Panc1 (cell line): ENCODE measurements at regions not wholly inside any gene's neighbourhood (a gene's known extent, or its start where the extent isn't known, plus 50 kb on each side); places are given as distances from the start of the nearest gene placed in this dataset.

Source experiments
- ATAC-seq: fragments of 200-7000 bp; cut with Tn5 transposase; 2 replicates; pipeline ENCODE4 v1.9.1; 2020; ENCODE audit warnings: mild to moderate bottlenecking, moderate library complexity
- BruUV-seq: library from RNA; stranded (reverse); fragments of 400-500 nt; replicated peaks from 2 replicates; lab custom pipeline; 2021; lab: Mats Ljungman, UMichigan
- CTCF ChIA-PET: fragments of 300-600 bp; sonication (Branson Sonifier 250); formaldehyde crosslinking; loops from one replicate; lab custom pipeline; 2022; ENCODE audit warnings: antibody characterized with exemption; lab: Charles Lee
- POLR2A ChIA-PET: fragments of 300-600 bp; sonication (Branson Sonifier 250); formaldehyde crosslinking; loops from one replicate; lab custom pipeline; 2022; ENCODE audit warnings: antibody characterized with exemption; lab: Charles Lee
- DNase-seq: peaks from one replicate; pipeline ENCODE4 v3.0.0-alpha.2; 2010; ENCODE audit warnings: low read depth, low spot score
- H3K27ac ChIP-seq: 2 replicates; pipeline ENCODE4 v1.5.1; 2011; ENCODE audit warnings: mild to moderate bottlenecking, low read length, inconsistent platforms
- H3K27me3 ChIP-seq: fragments of 200-500 bp; sonication (Bioruptor generic); 2 replicates; pipeline ENCODE4 v1.6.0; 2014; ENCODE audit warnings: low read length, inconsistent platforms; ENCODE audit not compliant: control insufficient read depth, insufficient read depth
- H3K36me3 ChIP-seq: fragments of 200-500 bp; sonication (Bioruptor generic); 2 replicates; pipeline ENCODE4 v1.5.1; 2014; ENCODE audit warnings: inconsistent platforms, mild to moderate bottlenecking, low read length, moderate library complexity; ENCODE audit not compliant: control insufficient read depth, insufficient read depth
- H3K4me1 ChIP-seq: 2 replicates; pipeline ENCODE4 v1.5.1; 2011; ENCODE audit warnings: inconsistent platforms, mild to moderate bottlenecking, low read length, moderate library complexity; ENCODE audit not compliant: control insufficient read depth, insufficient read depth
- H3K4me3 ChIP-seq, 2 experiments: 2 replicates each; pipeline ENCODE4 v1.5.1; 2011 to 2012; ENCODE audit warnings: low read depth in 2 of 2, low read length in 2 of 2, mild to moderate bottlenecking in 2 of 2, inconsistent platforms in 1 of 2, moderate library complexity in 1 of 2
- H3K9me3 ChIP-seq: fragments of 200-500 bp; sonication (Bioruptor generic); 2 replicates; pipeline ENCODE4 v1.5.1; 2014; ENCODE audit warnings: low read depth, mild to moderate bottlenecking, inconsistent platforms, low read length, moderate library complexity; ENCODE audit not compliant: control insufficient read depth, insufficient read depth
- POLR2AphosphoS5 ChIP-seq: IDR thresholded peaks from 2 replicates; pipeline ENCODE4 v1.6.1; 2012; ENCODE audit warnings: mild to moderate bottlenecking, low read depth, low read length, moderate library complexity
- SIN3A ChIP-seq: IDR thresholded peaks from 2 replicates; pipeline ENCODE4 v1.6.1; 2012; ENCODE audit warnings: low read depth, mild to moderate bottlenecking, low read length, moderate library complexity, borderline replicate concordance; ENCODE audit not compliant: insufficient read depth
- TCF7L2 ChIP-seq: IDR thresholded peaks from 2 replicates; pipeline ENCODE4 v1.6.1; 2011; ENCODE audit warnings: mild to moderate bottlenecking, low read depth, low read length, inconsistent platforms
- in situ Hi-C: cut with HindIII; loops from 2 replicates; pipeline ENCODE4 v1.10.0; 2016; ENCODE audit warnings: low sequenced_read_pairs, low pct_unique_long_range_greater_than_20kb
- intact Hi-C: fragments of 100-400 bp; cut with micrococcal nuclease; formaldehyde crosslinking; loops from one replicate; pipeline ENCODE4 v1.10.0; 2022; ENCODE audit not compliant: unreplicated experiment
- TF ChIP-seq, protein P1 (sequence below): fragments of 450-650 bp; IDR thresholded peaks from 2 replicates; pipeline ENCODE4 v1.5.1; 2017; ENCODE audit warnings: mild to moderate bottlenecking
- TF ChIP-seq, protein P2 (sequence below), 2 experiments: IDR thresholded peaks; 2 replicates each; pipeline ENCODE4 v1.6.1; 2011 to 2012; ENCODE audit warnings: low read depth in 2 of 2, control low read depth in 1 of 2, low read length in 1 of 2, mild to moderate bottlenecking in 1 of 2, moderate library complexity in 1 of 2; ENCODE audit not compliant: insufficient read depth in 1 of 2

DNA sequence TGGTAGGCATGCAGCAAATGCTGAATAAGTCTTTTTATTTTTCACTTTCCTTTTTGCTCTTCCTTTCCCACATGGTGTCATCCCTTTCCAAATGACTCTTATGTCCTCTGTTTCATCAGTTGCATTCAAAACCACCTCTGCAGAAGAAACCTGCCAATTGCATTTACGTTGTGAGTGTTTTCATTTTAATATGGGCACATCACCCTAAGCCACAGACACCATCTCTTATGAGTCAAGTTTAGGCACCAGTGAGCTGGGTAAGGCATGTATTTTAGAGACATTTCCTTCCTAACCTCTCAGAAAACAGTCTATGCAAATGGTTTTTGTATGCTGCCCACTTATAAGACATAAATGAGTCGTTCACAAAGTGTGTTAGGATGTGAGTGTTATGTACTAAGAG, 223.3 kb upstream of the ADAMTS9 start:
- Histone ChIP-seq H3K27ac (no peak overlapping the region), H3K9me3 (no peaks in the 10 kb centered on the region), H3K27me3 (no peaks in the 10 kb centered on the region), H3K36me3 (no peaks in the 10 kb centered on the region), H3K4me3 (no peak overlapping the region), H3K4me1 (no peaks in the 10 kb centered on the region)
- BruUV-seq, result no TSS peak
- TF ChIP-seq SIN3A, result no peak
- TF ChIP-seq POLR2AphosphoS5, result no peak
- TF ChIP-seq, protein P1, sequence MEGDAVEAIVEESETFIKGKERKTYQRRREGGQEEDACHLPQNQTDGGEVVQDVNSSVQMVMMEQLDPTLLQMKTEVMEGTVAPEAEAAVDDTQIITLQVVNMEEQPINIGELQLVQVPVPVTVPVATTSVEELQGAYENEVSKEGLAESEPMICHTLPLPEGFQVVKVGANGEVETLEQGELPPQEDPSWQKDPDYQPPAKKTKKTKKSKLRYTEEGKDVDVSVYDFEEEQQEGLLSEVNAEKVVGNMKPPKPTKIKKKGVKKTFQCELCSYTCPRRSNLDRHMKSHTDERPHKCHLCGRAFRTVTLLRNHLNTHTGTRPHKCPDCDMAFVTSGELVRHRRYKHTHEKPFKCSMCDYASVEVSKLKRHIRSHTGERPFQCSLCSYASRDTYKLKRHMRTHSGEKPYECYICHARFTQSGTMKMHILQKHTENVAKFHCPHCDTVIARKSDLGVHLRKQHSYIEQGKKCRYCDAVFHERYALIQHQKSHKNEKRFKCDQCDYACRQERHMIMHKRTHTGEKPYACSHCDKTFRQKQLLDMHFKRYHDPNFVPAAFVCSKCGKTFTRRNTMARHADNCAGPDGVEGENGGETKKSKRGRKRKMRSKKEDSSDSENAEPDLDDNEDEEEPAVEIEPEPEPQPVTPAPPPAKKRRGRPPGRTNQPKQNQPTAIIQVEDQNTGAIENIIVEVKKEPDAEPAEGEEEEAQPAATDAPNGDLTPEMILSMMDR, result no peak
- TF ChIP-seq, protein P2, sequence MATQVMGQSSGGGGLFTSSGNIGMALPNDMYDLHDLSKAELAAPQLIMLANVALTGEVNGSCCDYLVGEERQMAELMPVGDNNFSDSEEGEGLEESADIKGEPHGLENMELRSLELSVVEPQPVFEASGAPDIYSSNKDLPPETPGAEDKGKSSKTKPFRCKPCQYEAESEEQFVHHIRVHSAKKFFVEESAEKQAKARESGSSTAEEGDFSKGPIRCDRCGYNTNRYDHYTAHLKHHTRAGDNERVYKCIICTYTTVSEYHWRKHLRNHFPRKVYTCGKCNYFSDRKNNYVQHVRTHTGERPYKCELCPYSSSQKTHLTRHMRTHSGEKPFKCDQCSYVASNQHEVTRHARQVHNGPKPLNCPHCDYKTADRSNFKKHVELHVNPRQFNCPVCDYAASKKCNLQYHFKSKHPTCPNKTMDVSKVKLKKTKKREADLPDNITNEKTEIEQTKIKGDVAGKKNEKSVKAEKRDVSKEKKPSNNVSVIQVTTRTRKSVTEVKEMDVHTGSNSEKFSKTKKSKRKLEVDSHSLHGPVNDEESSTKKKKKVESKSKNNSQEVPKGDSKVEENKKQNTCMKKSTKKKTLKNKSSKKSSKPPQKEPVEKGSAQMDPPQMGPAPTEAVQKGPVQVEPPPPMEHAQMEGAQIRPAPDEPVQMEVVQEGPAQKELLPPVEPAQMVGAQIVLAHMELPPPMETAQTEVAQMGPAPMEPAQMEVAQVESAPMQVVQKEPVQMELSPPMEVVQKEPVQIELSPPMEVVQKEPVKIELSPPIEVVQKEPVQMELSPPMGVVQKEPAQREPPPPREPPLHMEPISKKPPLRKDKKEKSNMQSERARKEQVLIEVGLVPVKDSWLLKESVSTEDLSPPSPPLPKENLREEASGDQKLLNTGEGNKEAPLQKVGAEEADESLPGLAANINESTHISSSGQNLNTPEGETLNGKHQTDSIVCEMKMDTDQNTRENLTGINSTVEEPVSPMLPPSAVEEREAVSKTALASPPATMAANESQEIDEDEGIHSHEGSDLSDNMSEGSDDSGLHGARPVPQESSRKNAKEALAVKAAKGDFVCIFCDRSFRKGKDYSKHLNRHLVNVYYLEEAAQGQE (IDR thresholded peaks at IDR 0.05; ENCODE audit: insufficient read depth in 1 of 2, low read depth in 2 of 2, low read length in 1 of 2), result no peak
- TF ChIP-seq TCF7L2, result no peak
- in situ Hi-C loops, result no loop called here
- CTCF ChIA-PET, result no interaction called here
- intact Hi-C loops, result no loop called here
- DNase-seq, result no peak
- no peak for ATAC-seq
- POLR2A ChIA-PET, result no interaction called here

DNA sequence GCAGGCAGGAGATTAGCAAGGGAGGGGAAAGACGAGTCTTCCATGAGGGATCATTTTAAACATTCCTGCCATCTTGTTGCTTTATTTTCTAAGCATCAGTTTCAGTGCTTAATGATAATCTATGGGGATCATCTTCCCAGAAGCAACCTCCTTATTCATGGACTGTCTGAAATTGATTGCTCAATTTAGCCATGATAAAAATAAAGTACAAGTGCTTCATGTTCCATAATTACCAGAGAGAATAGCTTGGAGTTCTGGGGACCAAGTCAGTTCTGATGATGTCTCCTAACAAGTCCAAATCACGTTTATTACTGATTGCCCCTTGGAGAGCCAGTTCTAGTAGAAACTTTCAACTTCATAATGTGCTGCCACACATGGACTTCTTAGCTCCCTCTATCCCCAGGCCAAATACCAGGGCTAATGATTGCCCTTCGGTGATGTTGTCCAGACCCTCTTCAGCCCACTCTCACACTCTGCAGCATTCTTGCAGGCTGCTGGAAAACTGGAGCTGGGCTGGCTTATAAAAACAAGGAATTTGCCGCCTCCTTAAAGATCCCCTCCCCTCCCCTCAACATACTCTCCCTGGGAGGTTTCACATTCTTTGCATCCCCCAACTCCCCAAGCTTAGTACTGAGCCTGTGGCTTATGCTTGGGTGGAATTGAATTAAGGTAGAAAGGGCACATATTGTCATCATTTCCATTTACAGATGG, 222.1 kb upstream of the ADAMTS9 start:
- no peaks in the 10 kb centered on the region for H3K36me3 ChIP-seq
- no peak overlapping the region for H3K27ac ChIP-seq
- intact Hi-C loops (no loop called here), in situ Hi-C loops (no loop called here)
- no TSS peak for BruUV-seq
- H3K4me1 ChIP-seq, result no peaks in the 10 kb centered on the region
- H3K4me3 ChIP-seq, result no peak overlapping the region
- ChIA-PET CTCF (no interaction called here), POLR2A (no interaction called here)
- DNase-seq (no peak), ATAC-seq (no peak)
- TF ChIP-seq, protein P1, result no peak
- TF ChIP-seq TCF7L2, result no peak
- TF ChIP-seq, protein P2 (IDR thresholded peaks at IDR 0.05; ENCODE audit: insufficient read depth in 1 of 2, low read depth in 2 of 2, low read length in 1 of 2), result no peak
- no peak for TF ChIP-seq POLR2AphosphoS5
- TF ChIP-seq SIN3A, result no peak
- H3K9me3 ChIP-seq, result no peaks in the 10 kb centered on the region
- H3K27me3 ChIP-seq, result no peaks in the 10 kb centered on the region
